GM12865 (cell line): ENCODE measurements at regions not wholly inside any gene's neighbourhood (a gene's known extent, or its start where the extent isn't known, plus 50 kb on each side); places are given as distances from the start of the nearest gene placed in this dataset.

Experiments
- DNase-seq: peaks from one replicate; pipeline ENCODE4 v3.0.0; 2010; ENCODE audit warnings: low read depth
- H3K4me3 ChIP-seq: 2 replicates; pipeline ENCODE4 v1.5.1; 2011; ENCODE audit warnings: mild to moderate bottlenecking, low read depth, low read length, control low read depth
- TF ChIP-seq, protein P1 (sequence below): IDR thresholded peaks from 2 replicates; pipeline ENCODE4 v1.5.1; 2011; ENCODE audit warnings: low read length, control low read depth, low read depth, inconsistent platforms; ENCODE audit not compliant: insufficient read depth; ENCODE audit errors: missing control alignments

DNA sequence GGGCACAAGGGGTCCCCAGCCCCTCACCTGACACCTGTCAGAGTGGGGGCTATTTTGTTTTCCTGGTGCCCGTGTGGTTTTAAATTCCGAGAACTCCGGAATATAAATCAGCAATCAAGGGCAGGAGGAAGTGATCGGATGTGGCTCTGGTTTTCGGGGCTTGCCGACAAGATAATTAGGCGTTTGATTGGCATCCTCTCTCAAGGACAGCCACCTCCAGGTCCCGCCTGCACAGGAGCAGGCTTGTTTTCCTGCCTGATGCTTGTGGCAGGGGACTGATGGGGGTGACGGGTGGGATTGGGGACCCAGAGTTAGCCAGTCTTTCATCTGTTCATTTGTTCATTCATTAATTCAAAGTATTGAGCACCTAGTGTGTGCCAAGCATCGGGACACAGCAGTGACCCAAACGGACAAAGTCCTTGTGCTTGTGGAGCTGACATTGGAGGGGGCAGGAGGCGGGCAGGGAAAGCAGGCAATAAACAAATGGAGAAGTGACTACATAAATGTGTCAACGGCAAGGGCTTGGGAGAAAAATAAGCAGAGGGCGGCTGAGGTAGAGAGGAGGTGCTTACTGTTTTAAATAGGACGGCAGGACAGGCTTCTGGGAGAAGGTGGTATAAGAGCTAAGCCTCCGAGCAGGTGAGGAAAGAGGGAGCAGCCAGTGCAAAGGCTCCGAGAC, 166.5 kb downstream of the PHETA1 start:
- H3K4me3 ChIP-seq: no peak overlapping the region
- DNase-seq: no peak
- TF ChIP-seq, protein P1, sequence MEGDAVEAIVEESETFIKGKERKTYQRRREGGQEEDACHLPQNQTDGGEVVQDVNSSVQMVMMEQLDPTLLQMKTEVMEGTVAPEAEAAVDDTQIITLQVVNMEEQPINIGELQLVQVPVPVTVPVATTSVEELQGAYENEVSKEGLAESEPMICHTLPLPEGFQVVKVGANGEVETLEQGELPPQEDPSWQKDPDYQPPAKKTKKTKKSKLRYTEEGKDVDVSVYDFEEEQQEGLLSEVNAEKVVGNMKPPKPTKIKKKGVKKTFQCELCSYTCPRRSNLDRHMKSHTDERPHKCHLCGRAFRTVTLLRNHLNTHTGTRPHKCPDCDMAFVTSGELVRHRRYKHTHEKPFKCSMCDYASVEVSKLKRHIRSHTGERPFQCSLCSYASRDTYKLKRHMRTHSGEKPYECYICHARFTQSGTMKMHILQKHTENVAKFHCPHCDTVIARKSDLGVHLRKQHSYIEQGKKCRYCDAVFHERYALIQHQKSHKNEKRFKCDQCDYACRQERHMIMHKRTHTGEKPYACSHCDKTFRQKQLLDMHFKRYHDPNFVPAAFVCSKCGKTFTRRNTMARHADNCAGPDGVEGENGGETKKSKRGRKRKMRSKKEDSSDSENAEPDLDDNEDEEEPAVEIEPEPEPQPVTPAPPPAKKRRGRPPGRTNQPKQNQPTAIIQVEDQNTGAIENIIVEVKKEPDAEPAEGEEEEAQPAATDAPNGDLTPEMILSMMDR: no peak

DNA sequence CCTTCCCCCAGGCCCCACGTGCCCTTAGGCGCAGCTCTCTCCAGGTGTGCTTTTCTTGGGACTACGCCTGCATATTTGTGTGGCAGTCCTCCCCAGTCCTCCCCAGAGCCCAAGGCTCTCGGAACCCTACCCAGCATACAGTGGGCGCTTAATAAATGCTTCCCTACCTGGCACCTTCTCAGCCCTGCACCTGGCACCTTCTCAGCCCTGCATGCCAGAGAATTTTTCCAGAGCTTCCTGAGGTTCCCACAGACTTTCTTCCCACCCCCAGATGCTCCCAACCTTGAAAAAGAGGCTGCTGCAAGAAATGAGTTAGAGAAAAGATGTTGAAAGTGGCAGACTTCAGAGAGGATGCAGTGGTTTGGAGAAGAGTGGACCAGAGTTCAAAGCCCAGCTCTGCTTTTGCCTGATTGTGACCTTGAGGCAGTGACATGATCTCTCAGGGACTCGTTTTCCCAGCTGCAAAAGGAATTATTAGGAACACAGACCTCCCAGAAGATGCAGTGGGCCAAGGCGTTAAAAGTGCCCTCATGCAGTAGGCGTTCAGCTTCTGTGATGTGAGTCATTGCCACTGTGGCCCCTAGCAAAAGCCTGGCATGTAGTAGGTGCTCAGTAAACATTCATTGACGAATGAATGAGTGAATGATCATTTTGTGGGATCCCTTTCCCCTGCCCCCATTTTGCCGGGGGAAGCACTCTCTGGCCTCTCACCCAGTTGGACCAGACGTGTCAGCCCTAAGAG, 167.2 kb downstream of the PHETA1 start:
- TF ChIP-seq, protein P1: no peak
- DNase-seq: no peak
- H3K4me3 ChIP-seq: no peak overlapping the region

DNA sequence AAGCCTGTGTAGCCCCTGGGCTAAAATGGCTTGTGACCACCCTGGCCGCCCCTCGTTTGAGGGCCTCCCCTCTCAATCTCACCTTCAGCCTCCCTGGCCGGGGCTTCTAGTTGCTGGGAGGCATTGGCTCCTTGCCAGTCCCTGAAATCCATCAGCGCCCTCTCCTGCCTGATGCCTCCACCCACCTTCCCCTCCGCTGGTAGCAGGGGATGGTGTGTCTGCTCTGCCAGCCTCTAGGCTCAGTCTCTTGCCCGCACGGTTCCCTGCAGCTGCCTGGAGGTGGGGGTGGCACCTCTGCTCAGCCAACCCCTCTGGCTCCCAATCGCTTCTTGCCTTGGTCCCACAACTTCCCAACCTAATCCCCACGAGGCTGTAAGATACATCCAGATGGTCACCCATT, 167.9 kb downstream of the PHETA1 start:
- no peak for DNase-seq
- H3K4me3 ChIP-seq: no peak overlapping the region
- TF ChIP-seq, protein P1: no peak

DNA sequence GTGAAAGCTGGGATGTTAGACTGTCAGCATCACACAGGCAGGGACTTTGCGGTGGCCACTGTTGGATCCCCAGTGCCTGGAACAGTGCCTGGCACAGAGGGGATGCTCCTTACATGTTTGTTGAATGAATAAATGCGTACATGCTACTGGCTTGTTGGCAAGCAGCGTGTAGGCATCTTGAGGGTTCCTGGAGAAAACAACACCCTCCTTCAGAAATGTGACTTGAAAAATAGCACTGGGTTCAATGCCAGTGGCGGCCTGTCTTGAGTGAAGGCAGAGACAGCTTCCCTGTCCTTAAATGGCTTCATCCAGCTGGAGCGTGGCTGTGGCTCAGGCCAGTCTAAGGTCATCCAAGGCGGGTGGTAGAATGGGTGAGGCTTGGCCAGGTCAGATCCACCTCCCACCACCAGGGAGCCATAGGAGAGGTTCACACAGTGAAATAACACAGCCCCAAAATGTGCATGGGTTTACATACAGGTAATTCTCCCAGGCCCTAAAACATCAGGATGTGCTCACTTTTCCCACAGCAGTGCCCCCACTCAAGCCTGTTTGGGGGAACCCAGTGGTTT, 171.4 kb downstream of the PHETA1 start:
- DNase-seq: no peak
- TF ChIP-seq, protein P1: no peak
- H3K4me3 ChIP-seq: no peak overlapping the region

DNA sequence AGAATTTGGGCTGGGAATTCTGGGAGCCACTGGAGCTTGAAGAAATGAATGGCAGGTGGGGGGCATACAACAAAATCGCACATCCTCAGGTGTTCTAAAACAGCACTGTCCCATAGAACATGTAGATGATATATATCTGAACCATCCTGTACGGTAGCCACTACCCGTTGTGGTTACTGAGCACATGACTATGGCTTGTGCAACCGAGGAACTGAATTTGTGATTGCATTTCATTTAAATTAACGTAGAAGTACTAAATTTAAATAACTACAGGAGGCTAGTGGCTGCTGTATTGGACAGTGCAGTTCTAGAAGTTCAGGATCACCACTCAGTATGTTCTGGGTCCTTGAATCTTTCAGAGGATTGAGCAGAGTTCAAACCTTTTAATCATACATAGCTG, 172.4 kb downstream of the PHETA1 start:
- DNase-seq: no peak
- no peak overlapping the region for H3K4me3 ChIP-seq
- TF ChIP-seq, protein P1: no peak

DNA sequence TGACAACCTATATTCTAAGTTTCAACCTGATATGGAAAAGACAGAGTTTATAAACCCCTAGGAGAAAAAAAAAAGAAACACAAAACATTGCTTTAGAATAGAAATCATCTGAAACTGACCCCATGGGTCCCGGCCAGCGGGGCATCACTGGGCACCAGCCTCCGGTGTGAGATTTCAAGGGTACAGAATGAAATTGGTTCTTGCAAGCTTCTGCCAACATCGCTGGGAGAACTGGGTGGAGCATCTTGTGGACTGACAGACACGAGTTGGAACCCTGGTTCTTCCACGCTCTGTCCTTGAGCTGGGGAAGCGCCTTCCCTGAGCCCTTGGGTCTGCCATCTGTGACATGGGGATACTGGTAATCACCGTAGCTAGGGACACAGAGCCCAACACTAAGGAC, 173.6 kb downstream of the PHETA1 start:
- no peak for DNase-seq

More for the DNA sequence above, 173.6 kb downstream of the PHETA1 start:
- TF ChIP-seq, protein P1: no peak
- H3K4me3 ChIP-seq: no peak overlapping the region
